Large intestine (tissue), 3 donors: ENCODE measurements at regions not wholly inside any gene's neighbourhood (a gene's known extent, or its start where the extent isn't known, plus 50 kb on each side); places are given as distances from the start of the nearest gene placed in this dataset.
A peak's percentile ranks its signal among the peaks of the same experiment; 100 is the strongest.
"Not testable (repeated sequence)": the region's sequence is repeated elsewhere in the genome, so short reads cannot be mapped to it uniquely, and the experiment has no call there.

ENCODE experiments used
- DNase-seq, 2 donors: peaks; one replicate each; pipeline versions ENCODE4 v3.0.0 to v3.0.0-alpha.2; 2013
- H3K27ac ChIP-seq: one replicate; pipeline ENCODE4 v1.5.1; 2013; ENCODE audit warnings: low read length
- H3K27me3 ChIP-seq: 2 replicates; pipeline ENCODE4 v1.6.1; 2013; ENCODE audit warnings: low read length; ENCODE audit not compliant: control insufficient read depth, insufficient read depth
- H3K36me3 ChIP-seq: 2 replicates; pipeline ENCODE4 v1.6.1; 2013; ENCODE audit warnings: low read length; ENCODE audit not compliant: control insufficient read depth, insufficient read depth
- H3K4me1 ChIP-seq: one replicate; pipeline ENCODE4 v1.6.1; 2013; ENCODE audit warnings: low read length; ENCODE audit not compliant: control insufficient read depth, insufficient read depth
- H3K4me3 ChIP-seq: one replicate; pipeline ENCODE4 v1.5.1; 2013; ENCODE audit warnings: low read length
- H3K9me3 ChIP-seq: one replicate; pipeline ENCODE4 v1.6.1; 2013; ENCODE audit warnings: mild to moderate bottlenecking, low read depth, low read length, moderate library complexity; ENCODE audit not compliant: control insufficient read depth
- WGBS: methylation state at CpG from one replicate; pipeline ENCODE4 v1.1.5; 2013; ENCODE audit warnings: low lambda C conversion rate; ENCODE audit not compliant: insufficient coverage; 5-methylcytosine and 5-hydroxymethylcytosine counted together

- H3K36me3 ChIP-seq: no peaks in the 10 kb centered on the region
- no peak overlapping the region for H3K4me3 ChIP-seq
- no peaks in the 10 kb centered on the region for H3K9me3 ChIP-seq
- H3K27ac ChIP-seq: peak overlapping the region; percentile 67
- WGBS: 6% methylated on average over 2 of the region's 8 CpGs
- DNase-seq: peak; percentile 87 to 94
- H3K4me1 ChIP-seq: peaks cover 40% of the 10 kb centered on the region
- H3K27me3 ChIP-seq: no peaks in the 10 kb centered on the region
Measured at GRCh38 chr4:128653527-128654444, 155.7 kb upstream of the JADE1 start.

GRCh38 chr4:128649575-128650205 lies 159.8 kb upstream of the JADE1 start:
- DNase-seq: peak; percentile 73 to 90
- Histone ChIP-seq H3K36me3 (no peaks in the 10 kb centered on the region), H3K4me1 (peaks cover 33% of the 10 kb centered on the region), H3K4me3 (no peak overlapping the region), H3K9me3 (no peaks in the 10 kb centered on the region), H3K27ac (peak overlapping the region; percentile 87), H3K27me3 (no peaks in the 10 kb centered on the region)
- WGBS: no CpG with 5 or more reads among the region's 1 CpG

- no peak for DNase-seq
- Histone ChIP-seq H3K4me3 (no peak overlapping the region), H3K4me1 (peaks cover 30% of the 10 kb centered on the region), H3K27me3 (no peaks in the 10 kb centered on the region), H3K27ac (peak overlapping the region; percentile 87), H3K36me3 (no peaks in the 10 kb centered on the region), H3K9me3 (no peaks in the 10 kb centered on the region)
- WGBS: no CpG with 5 or more reads among the region's 1 CpG
Measured at GRCh38 chr4:128649161-128649560, 160.3 kb upstream of the JADE1 start.

- no CpG with 5 or more reads among the region's 1 CpG for WGBS
- Histone ChIP-seq H3K27me3 (no peaks in the 10 kb centered on the region), H3K27ac (no peak overlapping the region), H3K9me3 (no peaks in the 10 kb centered on the region), H3K4me1 (peaks cover 25% of the 10 kb centered on the region), H3K36me3 (no peaks in the 10 kb centered on the region), H3K4me3 (no peak overlapping the region)
- peak in 1 of 2 donors; percentile 32 for DNase-seq
Measured at GRCh38 chr4:128648021-128648420, 161.5 kb upstream of the JADE1 start.

- DNase-seq, H3K9me3 ChIP-seq, H3K27ac ChIP-seq, H3K4me3 ChIP-seq, H3K27me3 ChIP-seq, H3K36me3 ChIP-seq: not testable (repeated sequence)
- no CpG with 5 or more reads among the region's 1 CpG for WGBS
- H3K4me1 ChIP-seq: peaks cover 20% of the 10 kb centered on the region
Measured at GRCh38 chr4:128646893-128647292, 162.6 kb upstream of the JADE1 start.

GRCh38 chr4:128644693-128645654 lies 164.5 kb upstream of the JADE1 start:
- not testable (repeated sequence) for H3K9me3 ChIP-seq, H3K27me3 ChIP-seq, H3K36me3 ChIP-seq, H3K27ac ChIP-seq, DNase-seq, H3K4me3 ChIP-seq
- 57% methylated on average over 8 of the region's 18 CpGs for whole genome bisulfite sequencing
- peaks cover 16% of the 10 kb centered on the region for H3K4me1 ChIP-seq

GRCh38 chr4:128644107-128644506 lies 165.4 kb upstream of the JADE1 start:
- H3K4me1 ChIP-seq: peaks cover 16% of the 10 kb centered on the region
- not testable (repeated sequence) for H3K4me3 ChIP-seq, H3K9me3 ChIP-seq, DNase-seq, H3K27ac ChIP-seq, H3K27me3 ChIP-seq, H3K36me3 ChIP-seq
- WGBS: no CpG with 5 or more reads among the region's 3 CpGs

- H3K4me3 ChIP-seq, H3K27me3 ChIP-seq, H3K36me3 ChIP-seq, DNase-seq, H3K9me3 ChIP-seq, H3K4me1 ChIP-seq, H3K27ac ChIP-seq: not testable (repeated sequence)
- WGBS: no CpG with 5 or more reads among the region's 2 CpGs
Measured at GRCh38 chr4:128641566-128641965, 167.9 kb upstream of the JADE1 start.

- Histone ChIP-seq H3K36me3 (no peaks in the 10 kb centered on the region), H3K9me3 (peaks cover 2% of the 10 kb centered on the region), H3K27me3 (no peaks in the 10 kb centered on the region), H3K4me1 (peaks cover 9% of the 10 kb centered on the region), H3K4me3 (no peak overlapping the region), H3K27ac (peak overlapping the region; percentile 59)
- WGBS: 60% methylated on average over 1 of the region's 2 CpGs
- DNase-seq: peak in 1 of 2 donors; percentile 61
Measured at GRCh38 chr4:128639541-128640270, 169.8 kb upstream of the JADE1 start.
